AG04449 (cell line): ENCODE measurements at regions not wholly inside any gene's neighbourhood (a gene's known extent, or its start where the extent isn't known, plus 50 kb on each side); places are given as distances from the start of the nearest gene placed in this dataset.

Source experiments
- CTCF ChIA-PET: fragments of 350-600 bp; formaldehyde crosslinking; extraction: SDS; loops from one replicate; lab custom pipeline; 2021; ENCODE audit warnings: antibody characterized with exemption; lab: Yijun Ruan, JAX
- POLR2A ChIA-PET: fragments of 400-600, 350-600 bp; formaldehyde crosslinking; extraction: SDS; loops from one replicate; lab custom pipeline; 2020; ENCODE audit warnings: antibody characterized with exemption, inconsistent platforms; lab: Yijun Ruan, JAX
- DNase-seq: peaks from one replicate; pipeline ENCODE4 v3.0.0-alpha.2; 2010; ENCODE audit warnings: low read depth, low spot score
- H3K4me3 ChIP-seq: 2 replicates; pipeline ENCODE4 v1.5.1; 2011; ENCODE audit warnings: low read depth, mild to moderate bottlenecking, control low read depth, low read length
- CTCF ChIP-seq: IDR thresholded peaks from one replicate; pipeline ENCODE4 v1.5.1; 2011; ENCODE audit warnings: mild to moderate bottlenecking, moderate library complexity, low read length, control low read depth, inconsistent platforms; ENCODE audit not compliant: insufficient read depth; ENCODE audit errors: missing control alignments

- POLR2A ChIA-PET = no interaction called here
- no peak for TF ChIP-seq CTCF
- DNase-seq = no peak
- H3K4me3 ChIP-seq = no peak overlapping the region
- CTCF ChIA-PET = no interaction called here
These were observed 125.3 kb upstream of the MAOA start for GRCh38 chrX:43530837-43531236.

GRCh38 chrX:43540318-43540717 lies 115.8 kb upstream of the MAOA start:
- ChIA-PET POLR2A (no interaction called here), CTCF (no interaction called here)
- DNase-seq = no peak
- TF ChIP-seq CTCF = no peak
- no peak overlapping the region for H3K4me3 ChIP-seq

GRCh38 chrX:43551590-43551989 lies 104.5 kb upstream of the MAOA start:
- ChIA-PET POLR2A (no interaction called here), CTCF (no interaction called here)
- no peak for DNase-seq
- no peak overlapping the region for H3K4me3 ChIP-seq
- no peak for TF ChIP-seq CTCF

GRCh38 chrX:43552156-43552555 lies 103.9 kb upstream of the MAOA start:
- H3K4me3 ChIP-seq = no peak overlapping the region
- no peak for TF ChIP-seq CTCF
- ChIA-PET CTCF (no interaction called here), POLR2A (no interaction called here)
- DNase-seq = no peak

GRCh38 chrX:43552703-43553102 lies 103.4 kb upstream of the MAOA start:
- ChIA-PET POLR2A (no interaction called here), CTCF (no interaction called here)
- TF ChIP-seq CTCF = no peak
- DNase-seq = no peak
- no peak overlapping the region for H3K4me3 ChIP-seq

GRCh38 chrX:43553257-43553656 lies 102.8 kb upstream of the MAOA start:
- no peak overlapping the region for H3K4me3 ChIP-seq
- POLR2A ChIA-PET = no interaction called here
- no peak for DNase-seq
- no peak for TF ChIP-seq CTCF
- CTCF ChIA-PET = no interaction called here

- no peak for DNase-seq
- POLR2A ChIA-PET = no interaction called here
- H3K4me3 ChIP-seq = no peak overlapping the region
- CTCF ChIA-PET = no interaction called here
- no peak for TF ChIP-seq CTCF
These were observed 99.9 kb upstream of the MAOA start for GRCh38 chrX:43556207-43556606.
